ENCODE measurements at regions not wholly inside any gene's neighbourhood (a gene's known extent, or its start where the extent isn't known, plus 50 kb on each side); places are given as distances from the start of the nearest gene placed in this dataset.

DNA sequence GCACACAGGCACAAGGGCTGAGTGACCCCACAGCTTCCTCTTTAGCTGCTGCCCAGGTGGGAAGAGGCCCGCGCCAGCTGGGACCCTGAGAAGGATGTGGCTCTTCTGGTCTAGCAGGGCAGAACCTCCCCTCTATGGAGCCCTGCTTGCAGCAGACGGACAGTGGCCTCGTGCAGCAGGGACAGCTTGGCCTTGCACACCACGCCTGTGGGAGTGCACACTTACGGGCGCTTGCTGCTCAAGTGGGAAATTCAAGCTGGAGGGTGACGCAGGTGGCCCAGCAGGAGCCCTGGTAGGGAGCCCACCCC lies 971.4 kb downstream of the BRD1 start:
- H3K36me3 ChIP-seq (ENCODE audit: control insufficient read depth in 1 of 2, insufficient read depth in 2 of 2, low read length in 2 of 2), result no peaks in the 10 kb centered on the region
- H3K27ac ChIP-seq (ENCODE audit: low read length), result no peak overlapping the region
- no peak overlapping the region for H3K4me3 ChIP-seq (ENCODE audit: low read depth in 1 of 2, low read length in 2 of 2)
- H3K9me3 ChIP-seq (ENCODE audit: control insufficient read depth in 1 of 2, low read length in 2 of 2), result no peaks in the 10 kb centered on the region
- H3K4me1 ChIP-seq (ENCODE audit: control insufficient read depth in 1 of 2, insufficient read depth in 2 of 2, low read length in 2 of 2), result no peaks in the 10 kb centered on the region
- H3K27me3 ChIP-seq (ENCODE audit: low read depth, low read length), result no peaks in the 10 kb centered on the region

DNA sequence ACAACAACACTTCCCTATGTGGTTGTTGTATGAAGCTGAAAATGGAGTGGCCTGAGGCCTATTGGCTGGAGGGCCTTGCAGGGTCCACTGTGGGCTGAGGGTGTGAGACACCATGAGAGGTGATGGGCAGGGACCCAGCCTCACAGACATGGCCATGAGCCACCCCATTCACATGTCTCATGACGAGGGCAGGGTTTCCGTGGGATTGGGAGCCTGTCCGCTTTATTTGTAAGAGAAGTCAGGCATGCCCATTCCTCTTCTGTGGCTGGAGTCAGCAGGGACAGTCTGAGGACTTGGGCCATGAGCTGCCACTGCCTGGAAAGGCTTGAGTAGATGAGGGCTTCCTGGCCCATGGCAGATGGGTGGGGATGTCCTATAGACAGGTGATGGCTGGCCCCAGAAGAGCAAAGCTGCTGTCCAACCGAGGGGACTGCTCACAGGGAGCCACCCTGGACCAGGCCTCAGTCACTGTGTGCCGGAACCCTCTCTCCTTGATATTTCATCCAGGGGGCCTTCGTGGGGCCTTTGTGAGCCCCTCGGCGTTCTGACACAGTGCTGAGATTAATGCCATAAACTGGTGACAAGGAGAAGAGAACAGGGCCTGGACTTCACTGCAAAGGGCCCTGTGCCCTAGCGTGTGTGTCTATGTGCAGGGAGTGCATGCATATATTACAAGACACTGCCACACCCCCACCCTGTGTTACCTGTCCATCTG lies 971.9 kb downstream of the BRD1 start:
- H3K9me3 ChIP-seq (ENCODE audit: control insufficient read depth in 1 of 2, low read length in 2 of 2), result no peaks in the 10 kb centered on the region
- H3K27ac ChIP-seq (ENCODE audit: low read length), result no peak overlapping the region
- no peaks in the 10 kb centered on the region for H3K27me3 ChIP-seq (ENCODE audit: low read depth, low read length)
- H3K4me3 ChIP-seq (ENCODE audit: low read depth in 1 of 2, low read length in 2 of 2), result no peak overlapping the region
- H3K36me3 ChIP-seq (ENCODE audit: control insufficient read depth in 1 of 2, insufficient read depth in 2 of 2, low read length in 2 of 2), result no peaks in the 10 kb centered on the region
- no peaks in the 10 kb centered on the region for H3K4me1 ChIP-seq (ENCODE audit: control insufficient read depth in 1 of 2, insufficient read depth in 2 of 2, low read length in 2 of 2)

DNA sequence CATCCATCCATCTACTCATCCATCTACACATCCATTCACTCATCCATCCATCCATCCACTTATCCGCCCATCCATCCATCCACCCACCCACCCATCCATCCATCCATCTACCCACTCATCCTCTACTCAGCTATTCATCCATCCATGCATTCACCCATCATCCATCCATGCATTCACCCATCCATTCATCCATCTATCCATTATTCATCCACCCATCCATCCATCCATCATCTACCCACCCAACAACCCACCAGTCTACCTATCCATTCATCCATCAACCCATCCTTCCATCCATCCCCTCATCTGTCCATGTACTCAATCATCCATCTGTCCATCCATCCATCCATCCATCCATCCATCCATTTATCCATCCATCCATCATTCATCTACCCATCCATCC lies 972.7 kb downstream of the BRD1 start:
- Histone ChIP-seq H3K36me3 (ENCODE audit: control insufficient read depth in 1 of 2, insufficient read depth in 2 of 2, low read length in 2 of 2) (no peaks in the 10 kb centered on the region), H3K27me3 (ENCODE audit: low read depth, low read length) (no peaks in the 10 kb centered on the region), H3K27ac (ENCODE audit: low read length) (no peak overlapping the region), H3K4me3 (ENCODE audit: low read depth in 1 of 2, low read length in 2 of 2) (no peak overlapping the region), H3K4me1 (ENCODE audit: control insufficient read depth in 1 of 2, insufficient read depth in 2 of 2, low read length in 2 of 2) (no peaks in the 10 kb centered on the region), H3K9me3 (ENCODE audit: control insufficient read depth in 1 of 2, low read length in 2 of 2) (no peaks in the 10 kb centered on the region)

DNA sequence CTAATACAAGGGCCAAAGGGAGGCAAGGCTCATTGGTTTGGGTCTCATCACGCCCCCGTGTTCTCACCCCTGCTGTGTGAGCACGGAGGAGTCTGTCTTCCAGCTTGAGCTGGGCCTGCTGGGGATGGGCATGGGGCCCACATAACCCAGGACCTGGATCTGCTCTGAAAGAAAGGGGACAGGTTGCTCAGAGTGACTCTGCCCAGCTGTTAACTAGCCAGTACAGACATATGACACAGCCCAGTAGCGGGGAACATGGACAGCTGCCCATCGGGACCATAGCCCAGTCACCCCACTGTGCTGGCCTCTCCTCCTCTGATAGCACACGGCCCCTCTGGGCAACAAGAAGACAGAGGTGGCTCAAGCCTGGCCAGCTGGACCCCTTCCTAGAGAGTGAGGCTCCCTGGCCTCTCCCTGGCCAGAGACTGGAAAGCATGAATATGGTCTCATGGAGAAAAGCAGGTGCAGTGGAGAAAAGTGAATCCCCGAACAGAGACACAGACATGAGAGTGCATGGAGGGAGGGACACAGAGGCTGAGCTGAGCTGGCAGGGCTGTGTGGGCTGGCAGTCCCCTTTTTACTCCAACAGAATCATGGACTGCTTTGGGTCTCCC lies 973.9 kb downstream of the BRD1 start:
- no peak overlapping the region for H3K4me3 ChIP-seq (ENCODE audit: low read depth in 1 of 2, low read length in 2 of 2)
- no peaks in the 10 kb centered on the region for H3K4me1 ChIP-seq (ENCODE audit: control insufficient read depth in 1 of 2, insufficient read depth in 2 of 2, low read length in 2 of 2)
- H3K9me3 ChIP-seq (ENCODE audit: control insufficient read depth in 1 of 2, low read length in 2 of 2), result no peaks in the 10 kb centered on the region
- H3K27me3 ChIP-seq (ENCODE audit: low read depth, low read length), result no peaks in the 10 kb centered on the region
- H3K27ac ChIP-seq (ENCODE audit: low read length), result no peak overlapping the region
- no peaks in the 10 kb centered on the region for H3K36me3 ChIP-seq (ENCODE audit: control insufficient read depth in 1 of 2, insufficient read depth in 2 of 2, low read length in 2 of 2)

DNA sequence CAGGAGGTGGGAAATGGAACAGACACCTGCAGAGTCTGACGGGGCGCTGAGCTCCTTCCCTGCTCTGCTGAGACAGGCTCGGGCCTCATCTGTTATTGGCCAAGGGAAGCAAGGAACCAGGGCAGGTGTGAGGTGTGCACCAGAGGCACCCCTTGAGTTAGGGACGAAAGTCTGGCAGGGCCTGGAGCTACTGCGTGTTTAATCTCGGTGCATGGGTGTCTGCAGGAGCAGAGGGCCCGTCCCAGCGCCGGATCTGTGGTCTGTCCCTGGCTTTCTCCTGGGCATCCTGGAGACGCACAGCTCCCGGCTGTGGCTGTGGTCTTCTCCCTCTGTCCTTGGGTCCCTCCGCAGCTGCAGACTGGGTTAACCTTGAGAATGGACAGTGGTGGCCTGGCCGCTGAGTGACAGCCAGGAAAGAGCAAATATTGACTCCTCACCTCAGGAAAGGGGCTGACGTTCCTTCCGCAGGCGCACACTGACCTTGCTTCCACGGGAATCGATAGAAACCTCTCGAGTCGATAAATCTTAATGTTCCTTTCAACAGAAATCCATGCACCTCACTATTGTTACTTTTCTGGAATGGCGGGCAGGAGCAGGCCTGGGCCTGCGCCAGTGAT lies 975.6 kb downstream of the BRD1 start:
- Histone ChIP-seq H3K27me3 (ENCODE audit: low read depth, low read length) (no peaks in the 10 kb centered on the region), H3K4me1 (ENCODE audit: control insufficient read depth in 1 of 2, insufficient read depth in 2 of 2, low read length in 2 of 2) (no peaks in the 10 kb centered on the region), H3K4me3 (ENCODE audit: low read depth in 1 of 2, low read length in 2 of 2) (no peak overlapping the region), H3K36me3 (ENCODE audit: control insufficient read depth in 1 of 2, insufficient read depth in 2 of 2, low read length in 2 of 2) (no peaks in the 10 kb centered on the region), H3K9me3 (ENCODE audit: control insufficient read depth in 1 of 2, low read length in 2 of 2) (no peaks in the 10 kb centered on the region), H3K27ac (ENCODE audit: low read length) (no peak overlapping the region)

DNA sequence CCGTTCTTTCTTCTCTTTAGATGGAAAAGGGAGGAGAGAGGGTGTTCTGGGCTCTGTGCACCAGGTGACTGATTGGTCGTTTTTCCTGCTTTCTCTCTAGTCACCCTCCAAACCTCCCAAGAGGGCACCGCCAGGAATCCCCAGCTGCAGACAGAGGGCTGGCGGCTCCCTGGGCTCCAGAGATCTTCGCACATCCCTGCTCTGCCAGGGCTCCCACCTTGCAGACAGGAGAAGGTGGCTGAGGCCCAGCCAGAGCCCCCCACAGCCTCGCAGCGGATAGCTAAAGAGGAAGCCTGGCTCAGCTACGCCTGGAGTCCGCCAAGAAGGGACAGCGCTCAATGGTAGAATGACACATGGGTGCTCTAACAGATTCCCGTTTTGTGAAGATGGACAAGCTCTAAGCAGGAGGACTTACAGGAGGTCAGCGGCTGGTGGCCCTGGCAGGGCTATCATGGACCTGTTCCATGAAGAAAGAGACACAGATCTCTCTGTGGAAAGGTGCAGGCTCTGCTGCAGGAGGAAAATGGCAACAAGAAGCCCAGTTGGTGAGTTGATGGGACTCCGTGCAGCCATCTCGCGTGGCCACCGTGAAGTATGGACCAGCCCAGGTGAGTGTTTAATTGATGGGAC lies 976.9 kb downstream of the BRD1 start:
- no peak overlapping the region for H3K4me3 ChIP-seq (ENCODE audit: low read depth in 1 of 2, low read length in 2 of 2)
- H3K36me3 ChIP-seq (ENCODE audit: control insufficient read depth in 1 of 2, insufficient read depth in 2 of 2, low read length in 2 of 2), result no peaks in the 10 kb centered on the region
- no peak overlapping the region for H3K27ac ChIP-seq (ENCODE audit: low read length)
- no peaks in the 10 kb centered on the region for H3K4me1 ChIP-seq (ENCODE audit: control insufficient read depth in 1 of 2, insufficient read depth in 2 of 2, low read length in 2 of 2)
- H3K27me3 ChIP-seq (ENCODE audit: low read depth, low read length), result no peaks in the 10 kb centered on the region
- no peaks in the 10 kb centered on the region for H3K9me3 ChIP-seq (ENCODE audit: control insufficient read depth in 1 of 2, low read length in 2 of 2)

DNA sequence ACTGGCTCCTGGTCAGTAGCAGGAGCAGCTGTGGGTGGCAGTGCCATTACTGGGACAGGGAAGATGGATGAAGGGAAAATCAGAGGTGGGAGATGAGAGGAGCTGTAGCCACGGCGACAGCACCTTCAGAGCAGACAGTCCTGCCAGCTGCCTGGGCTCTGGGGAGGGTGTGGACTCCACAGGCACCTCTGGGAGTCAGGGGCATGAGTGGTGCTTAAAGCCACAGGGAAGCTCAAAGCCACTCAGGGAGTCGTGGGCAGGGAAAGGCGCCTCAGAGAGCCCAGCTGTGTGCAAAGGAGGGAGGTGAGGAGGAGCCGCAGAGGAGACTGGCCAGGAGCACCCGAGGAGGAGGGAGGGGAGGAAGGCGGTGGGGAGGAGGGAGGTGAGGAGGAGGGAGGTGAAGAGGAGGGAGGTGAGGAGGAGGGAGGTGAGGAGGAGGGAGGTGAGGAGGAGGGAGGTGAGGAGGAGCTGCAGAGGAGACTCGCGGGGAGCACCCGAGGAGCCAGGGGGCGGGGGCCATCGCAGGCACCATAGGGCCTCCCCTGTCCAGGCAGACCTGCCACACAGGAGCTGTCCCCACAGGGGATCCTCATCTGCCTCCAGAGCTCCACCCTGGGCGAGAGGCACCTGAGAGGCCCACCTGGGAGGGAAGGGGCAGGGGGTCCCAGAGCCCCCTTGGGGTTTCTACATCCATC lies 977.6 kb downstream of the BRD1 start:
- Histone ChIP-seq H3K4me3 (ENCODE audit: low read depth in 1 of 2, low read length in 2 of 2) (no peak overlapping the region), H3K9me3 (ENCODE audit: control insufficient read depth in 1 of 2, low read length in 2 of 2) (no peaks in the 10 kb centered on the region), H3K4me1 (ENCODE audit: control insufficient read depth in 1 of 2, insufficient read depth in 2 of 2, low read length in 2 of 2) (no peaks in the 10 kb centered on the region), H3K27me3 (ENCODE audit: low read depth, low read length) (no peaks in the 10 kb centered on the region), H3K36me3 (ENCODE audit: control insufficient read depth in 1 of 2, insufficient read depth in 2 of 2, low read length in 2 of 2) (no peaks in the 10 kb centered on the region), H3K27ac (ENCODE audit: low read length) (no peak overlapping the region)

DNA sequence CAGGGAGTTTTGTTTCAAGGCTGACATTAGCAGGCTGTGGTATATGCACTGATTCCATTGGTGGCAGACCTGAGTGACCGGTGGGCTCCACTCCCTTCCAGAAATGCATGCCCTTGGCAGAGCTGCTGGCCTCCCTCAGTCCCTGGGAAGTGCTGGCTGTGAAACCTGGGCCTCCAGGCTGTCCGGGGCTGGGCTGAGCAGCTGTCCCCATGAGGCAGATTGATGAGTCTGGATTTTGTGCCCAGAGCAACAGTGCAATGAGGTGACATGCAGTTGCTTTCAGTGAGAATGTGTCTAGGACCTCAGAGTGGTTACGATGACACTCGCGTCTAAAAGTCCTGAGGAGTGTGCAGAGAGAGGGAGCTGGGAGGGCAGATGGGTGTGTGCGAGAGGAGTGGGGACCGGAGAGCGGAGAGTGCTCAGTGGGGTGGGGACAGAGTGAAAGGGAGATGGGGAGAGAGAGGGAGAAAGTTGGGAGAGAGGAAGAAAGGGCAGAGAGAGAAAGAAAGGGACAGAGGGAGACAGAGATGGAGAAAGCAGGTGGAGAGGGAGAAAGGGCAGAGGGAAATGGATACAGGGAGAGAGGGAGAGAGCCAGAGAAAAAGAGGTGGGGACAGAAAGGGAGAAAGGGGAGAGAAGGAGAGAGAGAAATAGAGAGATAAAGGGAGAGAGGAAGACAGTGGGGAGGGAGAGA lies 978.3 kb downstream of the BRD1 start:
- Histone ChIP-seq H3K4me1 (ENCODE audit: control insufficient read depth in 1 of 2, insufficient read depth in 2 of 2, low read length in 2 of 2) (no peaks in the 10 kb centered on the region), H3K36me3 (ENCODE audit: control insufficient read depth in 1 of 2, insufficient read depth in 2 of 2, low read length in 2 of 2) (no peaks in the 10 kb centered on the region), H3K9me3 (ENCODE audit: control insufficient read depth in 1 of 2, low read length in 2 of 2) (no peaks in the 10 kb centered on the region), H3K27me3 (ENCODE audit: low read depth, low read length) (no peaks in the 10 kb centered on the region), H3K27ac (ENCODE audit: low read length) (no peak overlapping the region), H3K4me3 (ENCODE audit: low read depth in 1 of 2, low read length in 2 of 2) (no peak overlapping the region)

DNA sequence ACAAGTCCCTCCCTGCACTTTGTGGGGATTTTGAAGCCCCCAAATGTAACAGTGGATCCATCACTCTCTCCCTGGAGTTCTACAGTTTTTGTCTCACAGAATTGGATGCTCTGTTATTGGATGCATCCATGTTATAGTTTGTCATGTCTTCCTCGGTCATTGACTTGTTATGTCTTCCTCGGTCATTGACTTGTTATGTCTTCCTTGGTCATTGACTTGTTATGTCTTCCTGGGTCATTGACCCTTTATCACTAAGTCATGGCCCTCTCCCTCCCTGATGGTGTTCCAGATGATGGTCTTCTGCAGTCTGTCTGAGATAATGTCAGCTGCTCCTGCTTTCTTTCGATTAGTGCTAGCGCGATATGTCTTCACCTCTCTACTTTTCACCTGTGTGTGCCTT lies 981.5 kb downstream of the BRD1 start:
- H3K36me3 ChIP-seq (ENCODE audit: control insufficient read depth in 1 of 2, insufficient read depth in 2 of 2, low read length in 2 of 2), result no peaks in the 10 kb centered on the region
- no peaks in the 10 kb centered on the region for H3K27me3 ChIP-seq (ENCODE audit: low read depth, low read length)
- H3K27ac ChIP-seq (ENCODE audit: low read length), result no peak overlapping the region
- no peaks in the 10 kb centered on the region for H3K9me3 ChIP-seq (ENCODE audit: control insufficient read depth in 1 of 2, low read length in 2 of 2)
- no peak overlapping the region for H3K4me3 ChIP-seq (ENCODE audit: low read depth in 1 of 2, low read length in 2 of 2)
- no peaks in the 10 kb centered on the region for H3K4me1 ChIP-seq (ENCODE audit: control insufficient read depth in 1 of 2, insufficient read depth in 2 of 2, low read length in 2 of 2)

DNA sequence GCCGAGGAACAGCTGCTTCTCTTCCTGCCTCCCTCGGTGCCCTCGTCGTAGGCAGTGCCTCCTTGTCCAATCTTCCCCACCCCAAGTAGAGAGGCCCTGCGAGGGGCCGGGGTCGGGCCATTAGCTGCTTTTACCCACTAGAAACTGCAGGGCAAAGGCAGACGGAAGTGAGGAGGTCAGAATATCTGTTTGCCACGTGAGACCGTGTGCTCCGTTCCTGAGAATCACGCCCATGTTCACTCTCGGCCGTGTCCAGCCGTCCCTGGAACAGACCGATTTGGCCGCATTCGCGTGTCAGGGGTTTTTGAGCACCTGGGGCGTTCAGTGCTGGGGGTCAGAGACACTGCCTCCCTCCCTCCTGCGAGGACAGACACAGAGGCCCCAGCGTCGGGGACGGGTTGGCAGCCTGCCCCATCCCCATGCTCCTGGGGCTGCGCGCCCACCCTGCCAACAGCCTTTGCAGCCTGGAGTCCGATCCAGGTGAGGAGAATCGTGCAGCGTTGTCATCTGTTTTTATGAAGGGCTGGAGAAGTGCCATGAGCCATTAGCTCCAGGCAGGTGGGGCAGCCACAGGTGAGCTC lies 982.2 kb downstream of the BRD1 start:
- Histone ChIP-seq H3K27ac (ENCODE audit: low read length) (no peak overlapping the region), H3K4me1 (ENCODE audit: control insufficient read depth in 1 of 2, insufficient read depth in 2 of 2, low read length in 2 of 2) (no peaks in the 10 kb centered on the region), H3K9me3 (ENCODE audit: control insufficient read depth in 1 of 2, low read length in 2 of 2) (no peaks in the 10 kb centered on the region), H3K27me3 (ENCODE audit: low read depth, low read length) (no peaks in the 10 kb centered on the region), H3K4me3 (ENCODE audit: low read depth in 1 of 2, low read length in 2 of 2) (no peak overlapping the region), H3K36me3 (ENCODE audit: control insufficient read depth in 1 of 2, insufficient read depth in 2 of 2, low read length in 2 of 2) (no peaks in the 10 kb centered on the region)

Data from muscle layer of duodenum (tissue), 2 donors.